Activated CD8-positive, alpha-beta memory T cell treated with anti-CD3 and anti-CD28 coated beads, Interleukin-2, amount 10 ng/mL, durations not matched to agents 7 days and 5 days (primary cell): ENCODE measurements at regions not wholly inside any gene's neighbourhood (a gene's known extent, or its start where the extent isn't known, plus 50 kb on each side); places are given as distances from the start of the nearest gene placed in this dataset.

Source experiments
- ATAC-seq: fragments of 150-1000 bp; cut with Tn5 transposase; one replicate; pipeline ENCODE4 v1.10.0; 2021; ENCODE audit warnings: moderate library complexity
- CTCF ChIA-PET: fragments of 350-600 bp; sonication (Branson Sonifier 250); formaldehyde crosslinking; loops from one replicate; lab custom pipeline; 2021; ENCODE audit warnings: antibody characterized with exemption; lab: Charles Lee
- DNase-seq: peaks from one replicate; pipeline ENCODE4 v3.0.0-alpha.2; 2020
- H3K27ac Mint-ChIP-seq: one replicate; pipeline ENCODE4 v1.8.0; 2021; ENCODE audit warnings: mild to moderate bottlenecking, mixed read lengths
- H3K27me3 Mint-ChIP-seq: one replicate; pipeline ENCODE4 v1.8.0; 2021; ENCODE audit warnings: mixed read lengths
- H3K36me3 Mint-ChIP-seq: one replicate; pipeline ENCODE4 v1.8.0; 2021; ENCODE audit warnings: mild to moderate bottlenecking, mixed read lengths
- H3K4me1 Mint-ChIP-seq: one replicate; pipeline ENCODE4 v1.8.0; 2021; ENCODE audit warnings: mixed read lengths
- H3K4me3 Mint-ChIP-seq: one replicate; pipeline ENCODE4 v1.8.0; 2021; ENCODE audit warnings: mild to moderate bottlenecking, moderate library complexity, mixed read lengths
- H3K9me3 Mint-ChIP-seq: one replicate; pipeline ENCODE4 v1.8.0; 2022; ENCODE audit warnings: low read depth, mixed read lengths

- H3K36me3 Mint-ChIP-seq: no peaks in the 10 kb centered on the region
- CTCF ChIA-PET: no interaction called here
Observed at GRCh38 chr15:61798631-61799030, 261.6 kb downstream of the VPS13C start.

GRCh38 chr15:61796056-61796455 is 264.2 kb downstream of the VPS13C start:
- H3K4me1 Mint-ChIP-seq: no peaks in the 10 kb centered on the region
- CTCF ChIA-PET: no interaction called here
- H3K4me3 Mint-ChIP-seq: no peak overlapping the region
- ATAC-seq (no peak), DNase-seq (no peak)
- no peaks in the 10 kb centered on the region for H3K9me3 Mint-ChIP-seq
- no peak overlapping the region for H3K27ac Mint-ChIP-seq
- H3K36me3 Mint-ChIP-seq: no peaks in the 10 kb centered on the region
- peaks cover 35% of the 10 kb centered on the region for H3K27me3 Mint-ChIP-seq

More at GRCh38 chr15:61798631-61799030, 261.6 kb downstream of the VPS13C start:
- Mint-ChIP-seq H3K4me3 (no peak overlapping the region), H3K9me3 (no peaks in the 10 kb centered on the region), H3K4me1 (no peaks in the 10 kb centered on the region), H3K27me3 (peaks cover 23% of the 10 kb centered on the region), H3K27ac (no peak overlapping the region)
- DNase-seq (no peak), ATAC-seq (no peak)

GRCh38 chr15:61794881-61795280 is 265.4 kb downstream of the VPS13C start:
- ATAC-seq (no peak), DNase-seq (no peak)
- H3K27me3 Mint-ChIP-seq: peaks cover 41% of the 10 kb centered on the region
- H3K4me1 Mint-ChIP-seq: no peaks in the 10 kb centered on the region
- CTCF ChIA-PET: no interaction called here
- H3K4me3 Mint-ChIP-seq: no peak overlapping the region
- no peaks in the 10 kb centered on the region for H3K9me3 Mint-ChIP-seq
- H3K36me3 Mint-ChIP-seq: no peaks in the 10 kb centered on the region
- no peak overlapping the region for H3K27ac Mint-ChIP-seq

GRCh38 chr15:61794276-61794675 is 266.0 kb downstream of the VPS13C start:
- no peaks in the 10 kb centered on the region for H3K4me1 Mint-ChIP-seq
- H3K4me3 Mint-ChIP-seq: no peak overlapping the region
- DNase-seq: no peak
- ATAC-seq: no peak
- no peaks in the 10 kb centered on the region for H3K36me3 Mint-ChIP-seq
- H3K9me3 Mint-ChIP-seq: no peaks in the 10 kb centered on the region
- peaks cover 41% of the 10 kb centered on the region for H3K27me3 Mint-ChIP-seq
- no peak overlapping the region for H3K27ac Mint-ChIP-seq
- CTCF ChIA-PET: no interaction called here

GRCh38 chr15:61784734-61785133 is 275.5 kb downstream of the VPS13C start:
- DNase-seq: no peak
- no peak overlapping the region for H3K27ac Mint-ChIP-seq
- CTCF ChIA-PET: no interaction called here
- H3K4me3 Mint-ChIP-seq: no peak overlapping the region
- H3K36me3 Mint-ChIP-seq: no peaks in the 10 kb centered on the region
- H3K4me1 Mint-ChIP-seq: no peaks in the 10 kb centered on the region
- ATAC-seq: no peak
- no peaks in the 10 kb centered on the region for H3K9me3 Mint-ChIP-seq
- H3K27me3 Mint-ChIP-seq: peaks cover 13% of the 10 kb centered on the region

GRCh38 chr15:61780278-61780980 is 279.8 kb downstream of the VPS13C start:
- no peak for DNase-seq
- Mint-ChIP-seq H3K27me3 (peaks cover 26% of the 10 kb centered on the region), H3K9me3 (no peaks in the 10 kb centered on the region), H3K36me3 (no peaks in the 10 kb centered on the region), H3K4me3 (no peak overlapping the region), H3K4me1 (no peaks in the 10 kb centered on the region), H3K27ac (no peak overlapping the region)
- ATAC-seq: no peak
- CTCF ChIA-PET: no interaction called here

- Mint-ChIP-seq H3K9me3 (no peaks in the 10 kb centered on the region), H3K4me3 (no peak overlapping the region), H3K36me3 (no peaks in the 10 kb centered on the region), H3K4me1 (no peaks in the 10 kb centered on the region), H3K27me3 (peaks cover 29% of the 10 kb centered on the region), H3K27ac (no peak overlapping the region)
- CTCF ChIA-PET: interaction anchor here (0.9 kb wide), 1 partner anchor 55 kb away, joined by 3 read pairs; no protein-coding TSS in a partner anchor
- ATAC-seq: no peak
- DNase-seq: no peak
Observed at GRCh38 chr15:61777689-61778088, 282.6 kb downstream of the VPS13C start.

GRCh38 chr15:61769557-61769956 is 290.7 kb downstream of the VPS13C start:
- CTCF ChIA-PET: interaction anchor here (1.1 kb wide), 1 partner anchor 64 kb away, joined by 3 read pairs; no protein-coding TSS in a partner anchor
- DNase-seq (no peak), ATAC-seq (no peak)
- peaks cover 4% of the 10 kb centered on the region for H3K9me3 Mint-ChIP-seq
- H3K4me3 Mint-ChIP-seq: no peak overlapping the region
- no peak overlapping the region for H3K27ac Mint-ChIP-seq
- peaks cover 24% of the 10 kb centered on the region for H3K27me3 Mint-ChIP-seq
- no peaks in the 10 kb centered on the region for H3K36me3 Mint-ChIP-seq
- peaks cover 1% of the 10 kb centered on the region for H3K4me1 Mint-ChIP-seq

- no peak for ATAC-seq
- no peak overlapping the region for H3K27ac Mint-ChIP-seq
- CTCF ChIA-PET: no interaction called here
Observed at GRCh38 chr15:61768131-61768530, 292.1 kb downstream of the VPS13C start.

GRCh38 chr15:61764981-61765380 is 295.3 kb downstream of the VPS13C start:
- H3K4me3 Mint-ChIP-seq: no peak overlapping the region
- no peak overlapping the region for H3K27ac Mint-ChIP-seq
- H3K27me3 Mint-ChIP-seq: peaks cover 40% of the 10 kb centered on the region
- no peaks in the 10 kb centered on the region for H3K4me1 Mint-ChIP-seq
- CTCF ChIA-PET: no interaction called here
- no peaks in the 10 kb centered on the region for H3K9me3 Mint-ChIP-seq
- no peaks in the 10 kb centered on the region for H3K36me3 Mint-ChIP-seq
- ATAC-seq (no peak), DNase-seq (no peak)

More at GRCh38 chr15:61768131-61768530, 292.1 kb downstream of the VPS13C start:
- Mint-ChIP-seq H3K9me3 (peaks cover 4% of the 10 kb centered on the region), H3K4me3 (no peak overlapping the region), H3K27me3 (peaks cover 28% of the 10 kb centered on the region), H3K36me3 (no peaks in the 10 kb centered on the region), H3K4me1 (peaks cover 1% of the 10 kb centered on the region)
- DNase-seq: no peak

- CTCF ChIA-PET: no interaction called here
- H3K4me1 Mint-ChIP-seq: no peaks in the 10 kb centered on the region
- ATAC-seq (no peak), DNase-seq (no peak)
- H3K4me3 Mint-ChIP-seq: no peak overlapping the region
- H3K27me3 Mint-ChIP-seq: peaks cover 38% of the 10 kb centered on the region
- no peak overlapping the region for H3K27ac Mint-ChIP-seq
- H3K36me3 Mint-ChIP-seq: no peaks in the 10 kb centered on the region
- no peaks in the 10 kb centered on the region for H3K9me3 Mint-ChIP-seq
Observed at GRCh38 chr15:61764141-61764540, 296.1 kb downstream of the VPS13C start.

GRCh38 chr15:61762676-61763075 is 297.6 kb downstream of the VPS13C start:
- no peak for DNase-seq
- CTCF ChIA-PET: no interaction called here
- Mint-ChIP-seq H3K4me3 (no peak overlapping the region), H3K36me3 (no peaks in the 10 kb centered on the region), H3K27me3 (peaks cover 34% of the 10 kb centered on the region), H3K9me3 (no peaks in the 10 kb centered on the region), H3K4me1 (no peaks in the 10 kb centered on the region), H3K27ac (no peak overlapping the region)
- no peak for ATAC-seq

- H3K36me3 Mint-ChIP-seq: no peaks in the 10 kb centered on the region
- no peak overlapping the region for H3K4me3 Mint-ChIP-seq
- no peaks in the 10 kb centered on the region for H3K9me3 Mint-ChIP-seq
- H3K27me3 Mint-ChIP-seq: peaks cover 32% of the 10 kb centered on the region
- ATAC-seq (no peak), DNase-seq (no peak)
- CTCF ChIA-PET: no interaction called here
- H3K4me1 Mint-ChIP-seq: no peaks in the 10 kb centered on the region
- H3K27ac Mint-ChIP-seq: no peak overlapping the region
Observed at GRCh38 chr15:61759639-61760038, 300.6 kb downstream of the VPS13C start.

GRCh38 chr15:61756071-61756820 is 304.0 kb downstream of the VPS13C start:
- no peaks in the 10 kb centered on the region for H3K4me1 Mint-ChIP-seq
- DNase-seq (no peak), ATAC-seq (no peak)
- H3K27me3 Mint-ChIP-seq: peaks cover 20% of the 10 kb centered on the region
- CTCF ChIA-PET: no interaction called here
- no peak overlapping the region for H3K27ac Mint-ChIP-seq
- H3K9me3 Mint-ChIP-seq: no peaks in the 10 kb centered on the region
- H3K36me3 Mint-ChIP-seq: no peaks in the 10 kb centered on the region
- no peak overlapping the region for H3K4me3 Mint-ChIP-seq
